GM21825 (cell line): ENCODE measurements at regions not wholly inside any gene's neighbourhood (a gene's known extent, or its start where the extent isn't known, plus 50 kb on each side); places are given as distances from the start of the nearest gene placed in this dataset.
"Not testable (repeated sequence)": the region's sequence is repeated elsewhere in the genome, so short reads cannot be mapped to it uniquely, and the experiment has no call there.

Experiments
- ATAC-seq: cut with Tn5 transposase; IDR thresholded peaks from one replicate; pipeline ENCODE4 v1.9.1; 2021; ENCODE audit warnings: mild to moderate bottlenecking, moderate library complexity; ENCODE audit not compliant: unreplicated experiment

DNA sequence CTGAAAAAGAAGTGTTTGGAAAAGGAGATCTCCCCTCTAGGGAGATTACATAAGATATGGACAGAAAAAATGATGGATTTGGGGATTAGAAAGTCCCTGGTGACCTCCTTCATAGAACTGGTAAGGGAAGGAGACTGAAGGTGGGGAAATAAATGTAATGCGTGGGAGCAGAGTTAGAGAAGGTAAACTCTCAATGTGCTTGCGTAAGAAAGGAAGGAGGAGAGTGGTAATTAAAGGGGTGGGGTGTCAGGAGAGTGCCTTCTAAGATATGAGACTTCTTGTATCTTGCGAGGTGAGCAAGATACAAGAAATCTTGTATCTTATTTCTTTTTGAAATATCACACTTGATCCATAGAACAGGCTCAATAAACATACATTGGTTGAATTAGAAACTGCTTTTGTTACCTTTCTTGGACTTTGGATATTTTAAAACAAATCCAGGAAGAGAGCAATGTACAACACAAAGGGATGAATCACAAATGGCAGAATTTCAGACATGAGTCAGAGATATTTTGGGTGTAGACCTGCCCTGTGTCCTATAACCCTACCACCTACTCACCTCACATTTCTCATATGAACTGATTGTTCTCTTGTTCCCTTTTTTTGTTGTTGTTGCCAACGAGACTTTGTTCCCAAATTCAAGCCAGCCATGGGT lies 342.4 kb downstream of the INSIG2 start:
- ATAC-seq, result no peak

DNA sequence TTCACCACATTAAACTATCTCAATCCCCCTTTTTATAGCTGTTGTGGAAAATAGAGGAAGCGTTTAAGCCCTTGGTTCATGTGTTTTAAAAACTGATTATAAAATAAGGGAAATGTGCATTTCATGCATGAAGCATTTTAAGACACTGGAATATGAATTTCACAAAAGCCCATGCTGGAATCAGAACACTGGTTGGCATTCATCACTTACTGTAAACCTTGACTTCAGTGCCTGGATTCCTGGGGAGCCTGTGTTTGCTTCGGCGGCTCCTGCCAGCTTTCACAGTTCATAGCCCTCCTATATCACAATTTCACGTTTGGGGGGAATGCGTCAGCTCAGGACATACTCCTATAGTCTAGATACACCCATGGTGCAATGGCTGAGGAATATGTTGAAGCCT lies 336.9 kb downstream of the INSIG2 start:
- no peak for ATAC-seq

DNA sequence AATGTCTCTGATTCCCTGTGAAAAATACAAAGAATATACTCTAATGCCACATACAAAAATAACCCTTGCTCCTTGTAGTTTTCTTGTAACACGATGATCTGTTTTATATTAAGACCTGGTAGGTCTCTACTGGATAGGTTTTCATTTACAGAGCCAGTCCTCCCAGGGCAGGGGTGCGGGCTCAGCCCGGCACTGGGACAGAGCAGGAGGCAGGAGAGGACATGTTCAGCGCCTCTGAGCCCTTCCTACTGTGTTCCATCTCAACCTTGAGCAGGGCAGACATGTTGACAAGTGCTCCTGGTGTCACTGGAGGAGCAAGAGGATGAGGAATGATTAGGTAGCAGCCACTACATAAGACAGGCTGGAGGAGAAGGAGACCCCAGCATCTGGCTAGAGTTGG lies 335.5 kb downstream of the INSIG2 start:
- no peak for ATAC-seq

DNA sequence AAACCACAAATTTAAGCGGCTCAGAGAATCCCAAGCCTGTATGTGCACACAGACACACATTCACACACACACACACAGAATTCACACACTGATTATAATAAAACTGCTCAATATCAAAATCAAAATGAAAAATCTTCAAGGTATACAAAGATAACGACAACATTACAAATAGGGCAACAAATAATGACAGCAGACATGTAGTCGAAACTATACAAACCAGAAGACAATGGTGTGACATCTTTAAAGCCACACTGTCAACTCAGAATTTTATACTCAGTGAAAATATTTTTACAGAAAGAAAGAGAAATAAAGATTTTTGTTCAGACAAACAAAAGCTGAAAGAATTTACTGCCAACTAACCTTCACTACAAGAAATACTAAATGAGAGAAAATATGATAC lies 333.4 kb downstream of the INSIG2 start:
- ATAC-seq, result no peak

DNA sequence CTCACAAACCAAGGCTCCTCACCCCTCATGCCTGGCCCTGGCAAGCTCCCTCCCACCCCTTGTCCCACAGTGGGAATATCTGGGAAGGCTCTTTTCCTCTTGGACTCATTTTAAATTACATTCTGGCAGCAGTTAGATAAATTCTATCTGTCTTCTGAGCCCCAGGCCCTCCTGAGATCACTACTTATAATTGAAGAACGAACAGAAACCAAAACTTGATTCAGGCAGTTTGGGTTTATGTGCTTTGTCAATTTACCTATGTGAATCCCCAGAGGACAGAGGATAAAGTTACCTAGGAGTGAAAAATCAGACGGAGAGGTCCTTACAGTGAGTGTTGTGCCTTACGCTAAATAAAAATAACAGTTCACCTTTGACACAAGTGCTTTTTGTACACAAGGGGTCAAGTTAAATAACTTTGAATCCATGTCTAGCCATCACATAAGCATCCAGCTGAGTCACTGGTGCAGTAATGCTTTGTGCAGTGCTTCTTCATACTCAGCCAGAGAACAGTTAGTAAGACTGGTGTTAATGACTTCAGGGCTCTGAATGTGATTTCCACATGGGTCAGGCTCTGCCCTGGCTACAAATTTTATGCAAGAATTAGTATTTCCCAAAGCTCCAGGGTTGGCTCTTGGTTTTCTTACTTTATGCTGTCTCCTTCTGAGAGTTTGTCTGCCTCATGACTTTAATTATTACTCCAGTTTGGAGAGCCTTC lies 329.3 kb downstream of the INSIG2 start:
- no peak for ATAC-seq

DNA sequence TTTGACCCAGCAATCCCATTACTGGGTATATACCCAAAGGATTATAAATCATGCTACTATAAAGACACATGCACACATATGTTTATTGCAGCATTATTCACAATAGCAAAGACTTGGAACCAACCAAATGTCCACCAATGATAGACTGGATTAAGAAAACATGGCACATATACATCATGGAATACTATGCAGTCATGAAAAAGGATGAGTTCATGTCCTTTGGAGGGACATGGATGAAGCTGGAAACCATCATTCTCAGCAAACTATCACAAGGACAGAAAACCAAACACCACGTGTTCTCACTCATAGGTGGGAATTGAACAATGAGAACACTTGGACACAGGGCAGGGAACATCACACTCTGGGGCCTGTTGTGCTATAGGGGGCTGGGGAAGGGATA lies 326.9 kb downstream of the INSIG2 start:
- ATAC-seq, result not testable (repeated sequence)

DNA sequence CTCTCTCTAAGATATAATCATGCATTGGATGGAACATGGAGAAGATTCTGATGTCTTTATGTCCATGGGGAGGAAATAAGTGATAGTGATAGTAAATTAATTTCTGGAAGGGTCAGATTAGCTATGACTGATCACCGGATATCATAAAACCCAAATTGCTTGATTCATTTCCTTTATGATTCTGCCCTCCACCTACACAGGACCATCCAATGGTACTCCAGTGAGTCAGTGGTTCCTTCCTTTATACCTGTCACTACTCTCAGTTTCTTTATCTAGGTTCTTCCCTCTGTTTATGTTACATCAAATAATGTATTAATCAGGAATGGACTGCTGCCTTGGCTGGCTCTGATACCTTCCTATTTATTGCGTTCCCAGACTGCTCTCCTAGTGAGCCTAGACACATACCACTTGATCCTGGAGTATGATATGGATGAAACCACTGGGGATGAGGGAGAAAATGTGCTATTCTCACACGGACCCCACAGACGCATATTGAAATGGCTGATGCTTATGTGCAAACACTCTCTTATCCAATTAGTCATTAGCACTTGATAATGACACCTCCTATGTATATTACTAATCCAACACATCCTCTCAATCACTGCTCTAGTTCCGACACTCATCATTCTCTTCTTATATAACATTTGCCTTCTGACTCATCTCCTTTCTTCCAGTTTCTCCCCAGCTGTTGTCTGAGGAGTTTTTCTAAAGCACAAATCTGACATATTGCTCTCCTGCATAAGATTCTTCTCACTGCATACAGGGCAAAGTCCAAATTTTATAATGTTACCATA lies 315.6 kb downstream of the INSIG2 start:
- ATAC-seq, result no peak

DNA sequence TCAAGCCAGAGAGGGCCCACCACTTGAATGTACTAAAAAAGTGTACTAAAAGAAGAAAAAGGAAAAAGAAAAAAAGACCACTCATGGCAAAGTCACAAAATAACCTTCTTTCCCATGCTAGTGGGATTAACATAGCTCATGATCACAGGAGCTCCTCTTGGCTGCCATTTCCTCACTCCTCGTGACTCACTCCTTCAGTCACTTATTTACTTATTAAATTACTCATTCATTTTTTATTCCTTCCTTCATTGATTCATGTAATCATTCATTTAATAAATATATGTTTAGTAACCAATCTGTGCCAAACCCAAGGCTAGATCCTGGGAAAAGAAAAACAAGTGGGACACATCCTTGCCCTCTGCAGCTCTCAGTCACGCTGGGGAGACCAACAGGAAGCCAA lies 300.5 kb downstream of the INSIG2 start:
- no peak for ATAC-seq

DNA sequence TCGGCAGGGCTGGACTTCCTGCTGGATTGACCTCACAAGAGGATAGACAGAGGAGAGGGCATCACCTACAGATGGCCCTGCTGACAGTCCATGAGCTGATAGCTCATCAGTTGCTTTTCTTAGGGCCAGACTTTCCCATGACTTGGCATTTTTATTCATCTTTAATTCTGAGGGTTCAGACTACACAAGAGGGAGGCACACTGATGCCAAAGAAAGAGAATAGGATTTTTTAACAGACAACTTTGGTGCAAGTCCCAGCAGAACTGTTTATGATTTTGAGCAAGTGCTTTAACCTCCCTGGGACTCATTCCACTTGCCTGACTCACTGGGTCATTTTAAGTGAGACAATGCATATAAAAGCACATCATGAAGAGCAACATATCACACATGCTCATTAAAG lies 299.2 kb downstream of the INSIG2 start:
- ATAC-seq, result no peak

DNA sequence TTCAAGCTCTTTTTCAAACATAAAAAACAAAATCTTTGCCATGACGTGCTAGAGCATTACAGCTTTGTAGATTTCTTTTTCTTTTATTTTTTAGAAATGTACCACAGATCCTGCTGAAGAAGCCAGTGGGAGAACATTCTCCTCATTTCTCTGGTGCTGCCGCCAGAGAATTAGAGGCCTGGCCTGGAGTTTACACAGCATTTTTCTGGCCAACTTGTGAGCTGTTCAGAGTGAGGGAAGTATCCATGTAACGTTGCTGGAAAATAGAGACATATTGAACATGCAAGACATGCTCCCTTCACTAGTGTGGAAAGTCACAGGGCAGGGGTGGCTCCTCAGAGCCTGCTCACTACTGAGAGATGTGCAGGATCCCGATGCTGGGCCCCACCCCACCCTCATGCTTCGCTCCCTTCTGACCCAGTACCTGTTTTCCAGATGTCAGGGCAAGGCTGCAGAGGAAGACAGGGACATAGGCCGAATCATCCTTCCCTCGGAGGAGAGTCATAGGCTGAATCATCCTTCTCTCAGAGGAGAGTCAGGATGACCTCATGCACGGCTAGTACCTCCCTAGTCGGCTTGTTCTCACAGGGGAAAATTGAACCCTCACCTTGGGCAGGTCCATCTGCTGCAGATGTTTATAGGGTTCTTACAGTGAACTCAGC lies 298.5 kb downstream of the INSIG2 start:
- no peak for ATAC-seq

DNA sequence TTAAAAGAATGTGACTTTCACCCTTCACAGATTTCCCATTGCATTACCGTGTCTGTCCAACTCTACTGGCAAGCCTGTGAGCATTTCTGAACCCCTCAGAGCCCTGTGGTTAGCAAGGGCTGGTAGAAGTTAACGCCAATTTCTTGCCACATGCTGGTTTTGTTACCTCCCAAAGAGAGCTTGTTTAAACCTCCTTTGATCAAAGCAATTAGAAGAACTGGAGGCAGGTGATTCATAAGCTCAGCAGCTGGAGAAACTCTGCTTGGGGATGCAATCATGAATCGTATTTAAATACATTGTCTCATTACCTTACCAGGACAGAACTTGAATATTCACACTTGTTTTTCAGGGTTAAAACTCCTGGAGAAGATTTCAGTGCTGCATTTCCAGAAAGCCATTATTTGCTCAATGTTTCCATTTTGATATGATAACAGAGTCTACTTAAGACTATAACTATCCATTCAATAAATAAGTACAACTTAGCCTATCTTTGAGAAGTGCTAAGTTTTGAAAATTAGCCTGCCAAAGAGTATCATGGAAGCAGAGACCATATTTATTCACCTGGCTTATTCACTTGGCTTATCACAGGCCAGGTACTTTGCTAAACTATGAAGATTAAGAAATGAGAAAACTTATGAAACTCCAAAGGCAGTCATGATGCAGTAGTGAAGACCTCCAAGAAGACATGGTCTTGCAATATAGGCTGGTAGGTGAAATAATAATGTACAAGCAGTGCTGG lies 292.8 kb downstream of the INSIG2 start:
- no peak for ATAC-seq

DNA sequence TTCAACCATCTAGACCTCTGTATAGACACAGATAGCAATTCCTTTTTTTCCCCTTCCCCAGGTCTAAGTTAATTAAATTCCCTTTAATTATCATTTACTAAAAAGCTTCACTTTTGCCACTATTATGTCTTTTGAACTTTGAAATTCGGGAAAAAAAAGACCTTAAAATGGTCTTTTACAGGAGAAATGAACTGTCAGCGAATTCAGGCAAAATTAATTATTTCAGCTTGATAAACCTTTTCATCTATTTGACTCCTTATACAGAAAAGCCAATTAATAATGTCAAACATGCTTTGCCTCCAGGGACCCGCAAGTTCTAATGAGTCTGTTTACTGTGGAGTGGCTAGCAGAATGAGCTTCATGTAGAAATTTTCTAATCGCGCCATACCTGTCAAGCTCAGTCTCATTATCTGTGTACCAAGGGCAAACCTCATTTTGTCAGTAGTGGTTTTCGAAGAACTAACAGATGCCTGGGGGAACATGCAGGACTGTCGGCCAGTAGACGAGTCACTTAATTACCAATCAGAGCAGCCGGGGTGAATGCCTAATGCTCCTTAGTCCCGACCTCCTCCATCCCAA lies 287.7 kb downstream of the INSIG2 start:
- ATAC-seq, result no peak

DNA sequence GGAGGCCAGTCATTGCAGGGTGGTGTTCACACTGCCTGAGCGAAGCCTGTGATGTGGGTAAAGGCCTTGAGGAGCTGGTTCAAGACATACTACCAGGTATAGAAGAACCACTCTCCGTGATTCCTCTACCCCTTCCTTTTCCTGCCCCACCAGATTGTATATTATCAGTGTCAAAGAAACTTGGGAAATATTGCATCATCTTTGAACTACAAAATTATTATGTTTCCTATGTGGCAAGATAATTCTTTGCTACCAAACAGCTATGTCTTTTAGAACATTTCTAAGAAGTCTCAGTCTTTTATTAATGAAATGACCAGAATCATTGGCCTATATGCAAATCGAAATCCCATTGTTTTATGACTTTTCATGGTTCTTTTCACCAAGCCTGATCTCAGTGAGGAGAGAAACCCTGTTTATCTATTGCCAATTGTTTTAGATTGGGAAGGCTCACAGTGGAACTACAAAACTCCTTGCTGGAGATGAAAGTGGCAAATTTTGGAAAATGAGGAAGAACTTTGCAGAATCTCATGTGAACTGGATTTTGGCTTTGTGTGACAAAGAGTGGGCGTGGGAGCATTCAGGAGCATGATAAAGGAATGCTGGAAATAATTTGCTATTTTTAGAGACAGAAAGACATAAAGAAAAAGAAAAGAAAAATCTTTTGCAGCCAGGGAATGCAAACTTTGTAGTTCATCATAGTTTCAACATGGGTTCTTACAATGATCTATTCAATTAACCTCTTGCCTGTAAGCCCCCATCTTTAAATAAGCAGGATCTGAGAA lies 286.9 kb downstream of the INSIG2 start:
- no peak for ATAC-seq

DNA sequence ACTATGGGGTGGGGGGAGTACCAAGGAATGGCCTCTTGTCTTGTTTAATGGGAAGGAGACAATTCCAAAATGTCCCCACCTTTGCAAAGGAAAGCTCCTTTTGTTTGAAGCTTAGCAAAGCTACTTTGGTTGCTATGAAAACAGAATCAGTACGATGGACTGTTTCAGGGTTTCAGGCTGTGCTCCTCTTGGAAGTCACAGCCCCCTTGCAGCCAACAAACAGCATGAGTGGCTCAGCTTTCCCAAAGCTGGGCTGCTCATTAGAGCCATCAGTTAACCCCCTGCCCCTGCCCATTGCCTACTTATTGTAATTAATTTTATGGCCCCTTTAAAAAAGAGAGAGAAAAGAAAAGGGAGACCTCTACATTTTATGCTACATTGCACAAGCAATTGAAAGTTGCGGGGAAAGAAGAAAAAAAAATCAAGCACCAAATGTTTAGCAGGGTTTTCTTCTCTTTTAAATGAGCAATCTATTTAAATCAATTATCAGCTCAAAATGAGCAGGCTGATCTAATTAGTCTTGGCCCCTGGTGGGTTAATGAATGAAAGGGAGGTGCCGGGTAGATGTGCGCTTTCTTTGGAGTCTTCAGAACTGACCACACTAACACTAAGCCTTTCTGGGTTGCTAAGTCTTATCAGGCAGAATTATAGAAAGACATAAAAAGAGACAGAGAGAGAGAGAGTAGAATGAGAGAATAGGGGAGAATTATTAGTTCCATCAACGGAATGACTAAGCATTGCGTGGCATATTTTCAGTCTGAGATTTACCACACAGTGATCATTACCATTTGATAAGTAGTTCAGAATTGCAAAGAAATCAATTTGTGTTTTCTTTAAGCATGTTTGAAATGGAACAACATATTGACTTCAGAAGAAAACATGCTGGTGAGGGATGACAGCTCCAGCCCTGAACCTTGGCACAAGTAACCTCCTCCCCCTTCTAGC lies 284.9 kb downstream of the INSIG2 start:
- ATAC-seq, result no peak

DNA sequence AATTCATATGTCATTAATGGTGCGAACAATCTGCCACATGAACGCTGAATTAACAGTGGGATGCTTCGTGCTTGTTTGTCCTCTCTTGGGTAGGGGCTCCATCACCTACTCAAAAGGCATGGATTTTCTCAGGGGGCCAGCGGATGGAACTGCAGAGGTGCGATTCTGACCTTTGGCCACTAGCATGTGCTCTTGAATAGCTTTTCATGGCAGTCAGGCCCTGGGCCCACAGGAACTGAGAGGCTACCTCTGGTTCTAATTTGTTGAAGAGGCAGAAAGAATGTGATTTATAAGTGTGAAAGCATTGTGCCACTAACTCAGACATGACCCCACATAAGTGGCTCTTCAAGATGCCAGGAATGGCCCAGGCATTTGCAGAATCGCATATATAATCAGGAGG lies 283.2 kb downstream of the INSIG2 start:
- no peak for ATAC-seq

DNA sequence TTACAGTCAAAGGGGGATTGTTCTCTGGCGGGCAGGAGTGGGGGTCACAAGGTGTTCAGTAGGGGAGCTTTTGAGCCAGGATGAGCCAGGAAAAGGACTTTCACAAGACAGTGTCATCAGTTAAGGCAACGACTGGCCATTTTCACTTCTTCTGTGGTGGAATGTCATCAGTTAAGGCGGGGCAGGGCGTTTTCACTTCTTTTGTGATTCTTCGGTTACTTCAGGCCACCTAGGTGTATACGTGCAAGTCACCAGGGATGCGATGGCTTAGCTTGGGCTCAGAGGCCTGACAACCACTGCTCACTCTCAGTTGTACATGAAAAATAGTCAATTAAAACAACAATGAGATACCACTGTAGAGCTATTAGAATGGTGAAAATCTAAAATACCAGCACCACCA lies 281.2 kb downstream of the INSIG2 start:
- ATAC-seq, result not testable (repeated sequence)

DNA sequence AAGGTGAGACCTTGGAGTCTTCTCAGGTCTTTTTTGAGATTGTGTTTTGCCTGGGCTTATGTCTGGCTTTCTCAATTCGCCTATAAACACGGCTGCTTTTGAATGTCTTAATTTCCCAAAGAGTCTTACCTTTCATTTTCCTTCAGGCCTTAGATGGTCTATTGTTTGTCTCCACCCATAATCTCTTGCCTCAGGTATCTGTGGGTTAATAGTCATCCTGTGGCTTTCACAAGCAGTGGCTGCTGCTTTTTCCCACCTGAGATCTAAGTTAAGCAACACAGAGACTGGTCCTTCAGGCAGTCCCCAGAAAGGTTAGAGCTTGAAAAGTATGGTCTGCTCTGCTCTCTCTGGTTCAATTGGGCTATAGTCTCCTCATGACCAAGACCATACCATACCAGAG lies 275.3 kb downstream of the INSIG2 start:
- ATAC-seq, result no peak

DNA sequence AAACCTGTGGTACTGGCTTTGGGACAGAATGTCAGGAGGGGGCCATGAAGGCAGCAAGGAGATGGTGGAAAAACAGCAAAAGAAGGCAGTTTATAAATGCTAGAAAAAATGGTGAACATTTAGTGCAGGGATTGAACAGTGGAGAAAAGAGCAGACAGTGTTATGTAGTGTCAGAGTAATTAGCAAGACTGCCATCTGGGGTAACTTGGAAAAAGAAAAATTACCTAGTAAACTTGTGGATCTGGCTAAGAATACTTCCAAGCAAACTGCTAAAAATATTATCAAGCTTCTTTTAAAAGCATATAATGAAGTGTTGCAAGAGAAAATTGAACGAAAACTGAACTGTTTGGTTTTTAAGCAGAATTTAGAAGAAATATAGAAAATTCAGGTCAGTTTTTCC lies 267.8 kb downstream of the INSIG2 start:
- no peak for ATAC-seq

DNA sequence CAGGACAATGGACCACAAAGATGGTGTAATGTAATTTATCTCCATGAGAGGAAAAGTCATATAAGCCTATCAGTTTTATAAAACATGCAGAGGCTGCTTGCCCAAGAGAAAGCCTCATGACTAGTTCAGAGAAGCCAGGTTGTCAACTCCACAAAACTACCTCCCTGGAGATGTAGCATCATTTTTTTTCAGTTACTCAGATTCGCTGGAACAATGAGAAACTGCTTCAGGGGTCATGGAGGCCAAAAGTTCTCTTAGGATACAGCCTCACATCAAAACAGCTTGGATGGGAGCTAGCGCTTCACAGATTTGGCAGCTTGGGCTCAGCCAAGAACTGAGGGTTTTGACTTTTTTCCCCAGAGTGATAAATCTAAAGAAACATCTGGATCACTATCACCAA lies 263.5 kb downstream of the INSIG2 start:
- ATAC-seq, result no peak
